ENCODE measurements at regions not wholly inside any gene's neighbourhood (a gene's known extent, or its start where the extent isn't known, plus 50 kb on each side); places are given as distances from the start of the nearest gene placed in this dataset.

GRCh38 chr11:106262852-106263251 is 185.4 kb downstream of the AASDHPPT start:
- H3K4me1 ChIP-seq (ENCODE audit: control insufficient read depth in 2 of 2, insufficient read depth in 2 of 2, low read length in 2 of 2), result no peaks in the 10 kb centered on the region
- H3K4me3 ChIP-seq (ENCODE audit: low read length in 2 of 2), result no peak overlapping the region
- no peaks in the 10 kb centered on the region for H3K36me3 ChIP-seq (ENCODE audit: control insufficient read depth in 2 of 2, insufficient read depth in 2 of 2, low read length in 1 of 2)
- no peaks in the 10 kb centered on the region for H3K27me3 ChIP-seq (ENCODE audit: control insufficient read depth in 2 of 2, insufficient read depth in 1 of 2, low read length in 1 of 2)
- no peak for DNase-seq (ENCODE audit: low read depth in 6 of 9, low spot score in 9 of 9)
- H3K27ac ChIP-seq (ENCODE audit: low read depth in 1 of 2, low read length in 1 of 2), result no peak overlapping the region
- 93% methylated on average over 3 of the region's 3 CpGs for WGBS
- H3K9me3 ChIP-seq (ENCODE audit: control insufficient read depth in 2 of 2, insufficient read depth in 1 of 2, low read length in 1 of 2), result peaks cover 0 to 6% of the 10 kb centered on the region in 2 donors

GRCh38 chr11:106263527-106263926 is 186.1 kb downstream of the AASDHPPT start:
- peaks cover 0 to 6% of the 10 kb centered on the region in 2 donors for H3K9me3 ChIP-seq (ENCODE audit: control insufficient read depth in 2 of 2, insufficient read depth in 1 of 2, low read length in 1 of 2)
- WGBS, result 87% methylated on average over 3 of the region's 3 CpGs
- no peaks in the 10 kb centered on the region for H3K36me3 ChIP-seq (ENCODE audit: control insufficient read depth in 2 of 2, insufficient read depth in 2 of 2, low read length in 1 of 2)
- no peaks in the 10 kb centered on the region for H3K4me1 ChIP-seq (ENCODE audit: control insufficient read depth in 2 of 2, insufficient read depth in 2 of 2, low read length in 2 of 2)
- H3K27me3 ChIP-seq (ENCODE audit: control insufficient read depth in 2 of 2, insufficient read depth in 1 of 2, low read length in 1 of 2), result no peaks in the 10 kb centered on the region
- H3K4me3 ChIP-seq (ENCODE audit: low read length in 2 of 2), result no peak overlapping the region
- no peak for DNase-seq (ENCODE audit: low read depth in 6 of 9, low spot score in 9 of 9)
- H3K27ac ChIP-seq (ENCODE audit: low read depth in 1 of 2, low read length in 1 of 2), result no peak overlapping the region

- Histone ChIP-seq H3K36me3 (ENCODE audit: control insufficient read depth in 2 of 2, insufficient read depth in 2 of 2, low read length in 1 of 2) (no peaks in the 10 kb centered on the region), H3K27ac (ENCODE audit: low read depth in 1 of 2, low read length in 1 of 2) (no peak overlapping the region), H3K4me3 (ENCODE audit: low read length in 2 of 2) (no peak overlapping the region), H3K9me3 (ENCODE audit: control insufficient read depth in 2 of 2, insufficient read depth in 1 of 2, low read length in 1 of 2) (peaks cover 0 to 6% of the 10 kb centered on the region in 2 donors), H3K4me1 (ENCODE audit: control insufficient read depth in 2 of 2, insufficient read depth in 2 of 2, low read length in 2 of 2) (no peaks in the 10 kb centered on the region), H3K27me3 (ENCODE audit: control insufficient read depth in 2 of 2, insufficient read depth in 1 of 2, low read length in 1 of 2) (no peaks in the 10 kb centered on the region)
- no peak for DNase-seq (ENCODE audit: low read depth in 6 of 9, low spot score in 9 of 9)
Measured at GRCh38 chr11:106271086-106271485, 193.6 kb downstream of the AASDHPPT start.

DNA sequence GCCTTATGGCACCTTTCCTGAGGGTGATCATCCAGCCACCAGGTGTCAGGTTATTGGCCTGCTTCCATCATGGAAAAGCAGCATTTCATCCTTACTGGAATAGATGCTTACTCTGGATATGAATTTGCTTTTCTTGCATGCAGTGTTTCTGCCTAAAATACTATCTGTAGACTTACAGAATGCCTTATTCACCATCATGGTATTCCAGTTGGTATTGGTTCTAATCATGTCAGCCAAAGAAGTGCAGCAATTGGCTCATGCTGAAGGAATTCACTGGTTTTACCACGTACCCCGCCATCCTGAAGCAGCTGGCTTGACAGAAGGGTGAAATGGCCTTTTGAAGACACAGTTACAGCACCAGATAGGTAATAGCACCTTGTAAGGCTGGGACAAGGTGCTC is 194.2 kb downstream of the AASDHPPT start:
- no peak for DNase-seq (ENCODE audit: low read depth in 6 of 9, low spot score in 9 of 9)
- H3K36me3 ChIP-seq (ENCODE audit: control insufficient read depth in 2 of 2, insufficient read depth in 2 of 2, low read length in 1 of 2), result no peaks in the 10 kb centered on the region
- H3K4me3 ChIP-seq (ENCODE audit: low read length in 2 of 2), result no peak overlapping the region
- peaks cover 0 to 6% of the 10 kb centered on the region in 2 donors for H3K9me3 ChIP-seq (ENCODE audit: control insufficient read depth in 2 of 2, insufficient read depth in 1 of 2, low read length in 1 of 2)
- WGBS, result 90% methylated on average over 2 of the region's 2 CpGs
- no peaks in the 10 kb centered on the region for H3K4me1 ChIP-seq (ENCODE audit: control insufficient read depth in 2 of 2, insufficient read depth in 2 of 2, low read length in 2 of 2)
- H3K27ac ChIP-seq (ENCODE audit: low read depth in 1 of 2, low read length in 1 of 2), result no peak overlapping the region
- H3K27me3 ChIP-seq (ENCODE audit: control insufficient read depth in 2 of 2, insufficient read depth in 1 of 2, low read length in 1 of 2), result no peaks in the 10 kb centered on the region

DNA sequence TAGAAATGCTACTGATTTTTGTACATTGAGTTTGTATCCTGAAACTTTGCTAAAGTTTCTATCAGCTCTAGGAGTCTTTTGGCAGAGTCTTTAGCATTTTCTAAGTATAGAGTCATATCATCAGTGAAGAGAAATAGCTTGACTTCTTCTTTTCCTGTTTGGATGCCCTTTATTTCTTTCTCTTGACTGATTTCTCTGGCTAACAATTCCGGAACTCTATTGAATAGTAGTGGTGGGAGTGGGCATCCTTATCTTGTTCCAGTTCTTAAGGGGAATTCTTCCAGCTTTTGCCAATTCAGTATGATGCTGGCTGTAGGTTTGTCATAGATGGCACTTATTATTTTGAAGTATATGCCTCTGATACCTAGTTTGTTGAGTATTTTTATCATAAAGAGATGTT is 197.7 kb downstream of the AASDHPPT start:
- Histone ChIP-seq H3K9me3 (ENCODE audit: control insufficient read depth in 2 of 2, insufficient read depth in 1 of 2, low read length in 1 of 2) (no peaks in the 10 kb centered on the region), H3K4me3 (ENCODE audit: low read length in 2 of 2) (no peak overlapping the region), H3K4me1 (ENCODE audit: control insufficient read depth in 2 of 2, insufficient read depth in 2 of 2, low read length in 2 of 2) (no peaks in the 10 kb centered on the region), H3K36me3 (ENCODE audit: control insufficient read depth in 2 of 2, insufficient read depth in 2 of 2, low read length in 1 of 2) (no peaks in the 10 kb centered on the region), H3K27ac (ENCODE audit: low read depth in 1 of 2, low read length in 1 of 2) (no peak overlapping the region), H3K27me3 (ENCODE audit: control insufficient read depth in 2 of 2, insufficient read depth in 1 of 2, low read length in 1 of 2) (no peaks in the 10 kb centered on the region)
- WGBS, result 87% methylated on average over 1 of the region's 1 CpG
- no peak for DNase-seq (ENCODE audit: low read depth in 6 of 9, low spot score in 9 of 9)

- no peak for DNase-seq (ENCODE audit: low read depth in 6 of 9, low spot score in 9 of 9)
- Histone ChIP-seq H3K9me3 (ENCODE audit: control insufficient read depth in 2 of 2, insufficient read depth in 1 of 2, low read length in 1 of 2) (no peaks in the 10 kb centered on the region), H3K36me3 (ENCODE audit: control insufficient read depth in 2 of 2, insufficient read depth in 2 of 2, low read length in 1 of 2) (no peaks in the 10 kb centered on the region), H3K4me3 (ENCODE audit: low read length in 2 of 2) (no peak overlapping the region), H3K4me1 (ENCODE audit: control insufficient read depth in 2 of 2, insufficient read depth in 2 of 2, low read length in 2 of 2) (no peaks in the 10 kb centered on the region), H3K27me3 (ENCODE audit: control insufficient read depth in 2 of 2, insufficient read depth in 1 of 2, low read length in 1 of 2) (no peaks in the 10 kb centered on the region), H3K27ac (ENCODE audit: low read depth in 1 of 2, low read length in 1 of 2) (no peak overlapping the region)
Measured at GRCh38 chr11:106276126-106276525, 198.7 kb downstream of the AASDHPPT start.

- H3K27ac ChIP-seq (ENCODE audit: low read depth in 1 of 2, low read length in 1 of 2), result no peak overlapping the region
- no peak overlapping the region for H3K4me3 ChIP-seq (ENCODE audit: low read length in 2 of 2)
- H3K27me3 ChIP-seq (ENCODE audit: control insufficient read depth in 2 of 2, insufficient read depth in 1 of 2, low read length in 1 of 2), result no peaks in the 10 kb centered on the region
- no peaks in the 10 kb centered on the region for H3K4me1 ChIP-seq (ENCODE audit: control insufficient read depth in 2 of 2, insufficient read depth in 2 of 2, low read length in 2 of 2)
- H3K9me3 ChIP-seq (ENCODE audit: control insufficient read depth in 2 of 2, insufficient read depth in 1 of 2, low read length in 1 of 2), result no peaks in the 10 kb centered on the region
- no peaks in the 10 kb centered on the region for H3K36me3 ChIP-seq (ENCODE audit: control insufficient read depth in 2 of 2, insufficient read depth in 2 of 2, low read length in 1 of 2)
- no peak for DNase-seq (ENCODE audit: low read depth in 6 of 9, low spot score in 9 of 9)
- WGBS, result 50% methylated on average over 2 of the region's 2 CpGs
Measured at GRCh38 chr11:106276859-106277436, 199.5 kb downstream of the AASDHPPT start.

DNA sequence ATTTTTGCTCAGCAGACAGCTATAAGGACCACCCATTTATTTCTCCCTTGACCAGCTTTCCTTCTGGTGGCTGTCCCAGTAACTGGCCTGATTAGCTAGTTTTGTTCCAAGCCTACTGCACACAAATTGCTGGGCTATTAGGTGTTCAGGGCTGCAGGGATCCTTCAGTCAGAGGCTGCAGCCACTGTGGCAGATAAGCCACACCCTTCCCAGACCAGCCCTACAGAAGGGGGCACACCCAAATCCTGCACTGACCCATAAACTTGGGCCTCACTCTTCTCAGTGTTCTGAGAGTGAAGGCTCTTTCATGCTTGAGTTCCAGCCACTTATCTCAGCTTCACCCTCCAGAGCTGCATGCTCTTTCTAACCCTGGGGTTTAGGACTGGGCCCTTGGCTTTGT is 200.0 kb downstream of the AASDHPPT start:
- Histone ChIP-seq H3K27ac (ENCODE audit: low read depth in 1 of 2, low read length in 1 of 2) (no peak overlapping the region), H3K4me1 (ENCODE audit: control insufficient read depth in 2 of 2, insufficient read depth in 2 of 2, low read length in 2 of 2) (no peaks in the 10 kb centered on the region), H3K4me3 (ENCODE audit: low read length in 2 of 2) (no peak overlapping the region)

GRCh38 chr11:106278391-106278790 is 200.9 kb downstream of the AASDHPPT start:
- no peak for DNase-seq (ENCODE audit: low read depth in 6 of 9, low spot score in 9 of 9)
- H3K4me3 ChIP-seq (ENCODE audit: low read length in 2 of 2), result no peak overlapping the region
- no peaks in the 10 kb centered on the region for H3K4me1 ChIP-seq (ENCODE audit: control insufficient read depth in 2 of 2, insufficient read depth in 2 of 2, low read length in 2 of 2)

More for the DNA sequence above, 200.0 kb downstream of the AASDHPPT start:
- H3K36me3 ChIP-seq (ENCODE audit: control insufficient read depth in 2 of 2, insufficient read depth in 2 of 2, low read length in 1 of 2), result no peaks in the 10 kb centered on the region
- H3K9me3 ChIP-seq (ENCODE audit: control insufficient read depth in 2 of 2, insufficient read depth in 1 of 2, low read length in 1 of 2), result no peaks in the 10 kb centered on the region
- H3K27me3 ChIP-seq (ENCODE audit: control insufficient read depth in 2 of 2, insufficient read depth in 1 of 2, low read length in 1 of 2), result no peaks in the 10 kb centered on the region
- no peak for DNase-seq (ENCODE audit: low read depth in 6 of 9, low spot score in 9 of 9)

GRCh38 chr11:106280036-106280435 is 202.6 kb downstream of the AASDHPPT start:
- H3K4me3 ChIP-seq (ENCODE audit: low read length in 2 of 2), result no peak overlapping the region
- 57% methylated on average over 1 of the region's 1 CpG for WGBS
- no peaks in the 10 kb centered on the region for H3K4me1 ChIP-seq (ENCODE audit: control insufficient read depth in 2 of 2, insufficient read depth in 2 of 2, low read length in 2 of 2)
- no peaks in the 10 kb centered on the region for H3K36me3 ChIP-seq (ENCODE audit: control insufficient read depth in 2 of 2, insufficient read depth in 2 of 2, low read length in 1 of 2)
- H3K27me3 ChIP-seq (ENCODE audit: control insufficient read depth in 2 of 2, insufficient read depth in 1 of 2, low read length in 1 of 2), result no peaks in the 10 kb centered on the region
- no peak for DNase-seq (ENCODE audit: low read depth in 6 of 9, low spot score in 9 of 9)
- no peak overlapping the region for H3K27ac ChIP-seq (ENCODE audit: low read depth in 1 of 2, low read length in 1 of 2)
- no peaks in the 10 kb centered on the region for H3K9me3 ChIP-seq (ENCODE audit: control insufficient read depth in 2 of 2, insufficient read depth in 1 of 2, low read length in 1 of 2)

More at GRCh38 chr11:106278391-106278790, 200.9 kb downstream of the AASDHPPT start:
- Histone ChIP-seq H3K9me3 (ENCODE audit: control insufficient read depth in 2 of 2, insufficient read depth in 1 of 2, low read length in 1 of 2) (no peaks in the 10 kb centered on the region), H3K27ac (ENCODE audit: low read depth in 1 of 2, low read length in 1 of 2) (no peak overlapping the region), H3K27me3 (ENCODE audit: control insufficient read depth in 2 of 2, insufficient read depth in 1 of 2, low read length in 1 of 2) (no peaks in the 10 kb centered on the region), H3K36me3 (ENCODE audit: control insufficient read depth in 2 of 2, insufficient read depth in 2 of 2, low read length in 1 of 2) (no peaks in the 10 kb centered on the region)
